WTC11 (cell line): ENCODE measurements at regions not wholly inside any gene's neighbourhood (a gene's known extent, or its start where the extent isn't known, plus 50 kb on each side); places are given as distances from the start of the nearest gene placed in this dataset.

ENCODE experiments used
- ATAC-seq: fragments of 200-7000 bp; cut with Tn5 transposase; 2 replicates; pipeline ENCODE4 v1.10.0; 2021; ENCODE audit warnings: mild to moderate bottlenecking, moderate library complexity
- CTCF ChIA-PET: fragments of 300-600 bp; sonication (Branson Sonifier 250); formaldehyde crosslinking; loops from one replicate; lab custom pipeline; 2021; ENCODE audit warnings: antibody characterized with exemption; lab: Charles Lee
- POLR2A ChIA-PET: fragments of 350-600 bp; sonication (Branson Sonifier 250); formaldehyde crosslinking; loops from one replicate; lab custom pipeline; 2021; ENCODE audit warnings: antibody characterized with exemption; lab: Charles Lee
- DNase-seq: peaks from one replicate; pipeline ENCODE4 v3.0.0; 2021; ENCODE audit warnings: low spot score
- H3K27ac Mint-ChIP-seq: 2 replicates; pipeline ENCODE4 v1.8.0; 2021; ENCODE audit warnings: mixed read lengths
- H3K27me3 Mint-ChIP-seq: 2 replicates; pipeline ENCODE4 v1.8.0; 2021; ENCODE audit warnings: low read depth, mild to moderate bottlenecking, moderate library complexity, mixed read lengths
- H3K36me3 Mint-ChIP-seq: 2 replicates; pipeline ENCODE4 v1.8.0; 2021; ENCODE audit warnings: mixed read lengths
- H3K4me1 Mint-ChIP-seq: 2 replicates; pipeline ENCODE4 v1.8.0; 2022; ENCODE audit warnings: mixed read lengths
- H3K4me3 Mint-ChIP-seq: 2 replicates; pipeline ENCODE4 v1.8.0; 2021; ENCODE audit warnings: mild to moderate bottlenecking, moderate library complexity, mixed read lengths
- H3K9me3 Mint-ChIP-seq: 2 replicates; pipeline ENCODE4 v1.8.0; 2021; ENCODE audit warnings: mixed read lengths
- ATF1 ChIP-seq: sonication (generic); formaldehyde crosslinking; IDR thresholded peaks from 2 replicates; pipeline ENCODE4 v1.8.1; 2023; ENCODE audit warnings: mild to moderate bottlenecking, moderate library complexity, missing genetic modification reagents
- E2F4 ChIP-seq: sonication (generic); formaldehyde crosslinking; IDR thresholded peaks from 2 replicates; pipeline ENCODE4 v1.8.1; 2022; ENCODE audit warnings: low read depth, mild to moderate bottlenecking, moderate library complexity, missing genetic modification reagents, borderline replicate concordance
- E2F5 ChIP-seq: sonication (generic); formaldehyde crosslinking; IDR thresholded peaks from 2 replicates; pipeline ENCODE4 v1.8.1; 2022; ENCODE audit warnings: mild to moderate bottlenecking, moderate library complexity, missing genetic modification reagents
- ESRRA ChIP-seq: sonication (generic); formaldehyde crosslinking; IDR thresholded peaks from 2 replicates; pipeline ENCODE4 v1.8.1; 2022; ENCODE audit warnings: mild to moderate bottlenecking, missing genetic modification reagents, borderline replicate concordance
- IRF2 ChIP-seq: sonication (generic); formaldehyde crosslinking; IDR thresholded peaks from 2 replicates; pipeline ENCODE4 v1.8.0; 2022; ENCODE audit warnings: low read depth, missing genetic modification reagents, borderline replicate concordance
- JUN ChIP-seq: sonication (generic); formaldehyde crosslinking; IDR thresholded peaks from 2 replicates; pipeline ENCODE4 v1.8.0; 2023; ENCODE audit warnings: mild to moderate bottlenecking, missing genetic modification reagents
- KAT7 ChIP-seq: sonication (generic); formaldehyde crosslinking; IDR thresholded peaks from 2 replicates; pipeline ENCODE4 v1.8.1; 2023; ENCODE audit warnings: missing genetic modification reagents, mild to moderate bottlenecking, borderline replicate concordance
- MAX ChIP-seq: sonication (generic); formaldehyde crosslinking; IDR thresholded peaks from 2 replicates; pipeline ENCODE4 v1.8.0; 2022; ENCODE audit warnings: mild to moderate bottlenecking, missing genetic modification reagents
- SMAD4 ChIP-seq: sonication (generic); formaldehyde crosslinking; IDR thresholded peaks from 2 replicates; pipeline ENCODE4 v1.8.0; 2022; ENCODE audit warnings: mild to moderate bottlenecking, missing genetic modification reagents
- USF1 ChIP-seq: sonication (generic); formaldehyde crosslinking; IDR thresholded peaks from 2 replicates; pipeline ENCODE4 v1.8.0; 2022; ENCODE audit warnings: mild to moderate bottlenecking, missing genetic modification reagents
- ZNF121 ChIP-seq: sonication (generic); formaldehyde crosslinking; IDR thresholded peaks from 2 replicates; pipeline ENCODE4 v1.8.0; 2023; ENCODE audit warnings: missing genetic modification reagents
- ZNF532 ChIP-seq: fragments of 250-450 bp; sonication (Bioruptor Pico); IDR thresholded peaks from 2 replicates; pipeline ENCODE4 v1.9.0; 2021; ENCODE audit warnings: mild to moderate bottlenecking, borderline replicate concordance

GRCh38 chr3:102661707-102662497, 227.1 kb downstream of the ZPLD1 start (continued):
- TF ChIP-seq IRF2: no peak

GRCh38 chr3:102662498-102662772, 227.6 kb downstream of the ZPLD1 start:
- CTCF ChIA-PET: no interaction called here

More at GRCh38 chr3:102662498-102662772, 227.6 kb downstream of the ZPLD1 start:
- Mint-ChIP-seq H3K4me3 (no peak overlapping the region), H3K36me3 (no peaks in the 10 kb centered on the region), H3K27ac (no peak overlapping the region), H3K27me3 (no peaks in the 10 kb centered on the region), H3K9me3 (peaks cover 7% of the 10 kb centered on the region), H3K4me1 (no peaks in the 10 kb centered on the region)
- no peak for ATAC-seq
- TF ChIP-seq ZNF121 (CRISPR knock-in tag): no peak
- TF ChIP-seq MAX: no peak
- no peak for TF ChIP-seq ZNF532 (CRISPR knock-in tag)
- TF ChIP-seq JUN (CRISPR knock-in tag): no peak
- no peak for TF ChIP-seq USF1 (CRISPR knock-in tag)
- TF ChIP-seq E2F4 (CRISPR knock-in tag): no peak
- TF ChIP-seq ATF1 (CRISPR knock-in tag): no peak
- TF ChIP-seq ESRRA (CRISPR knock-in tag): no peak
- TF ChIP-seq E2F5 (CRISPR knock-in tag): no peak
- no peak for TF ChIP-seq SMAD4
- no peak for TF ChIP-seq KAT7 (CRISPR knock-in tag)
- DNase-seq: no peak
- POLR2A ChIA-PET: no interaction called here
